Subcutaneous abdominal adipose tissue (tissue), 5 donors: ENCODE measurements at regions not wholly inside any gene's neighbourhood (a gene's known extent, or its start where the extent isn't known, plus 50 kb on each side); places are given as distances from the start of the nearest gene placed in this dataset.
"Not testable (repeated sequence)": the region's sequence is repeated elsewhere in the genome, so short reads cannot be mapped to it uniquely, and the experiment has no call there.

Source experiments
- H3K27ac ChIP-seq: one replicate; pipeline ENCODE4 v1.7.0; 2013; ENCODE audit warnings: low read depth, mild to moderate bottlenecking, inconsistent platforms, low read length, moderate library complexity
- H3K27me3 ChIP-seq, 5 donors: one replicate each; pipeline ENCODE4 v1.7.0; 2013; ENCODE audit warnings: low read length in 5 of 5, inconsistent platforms in 1 of 5; ENCODE audit not compliant: control insufficient read depth in 5 of 5, insufficient read depth in 4 of 5
- H3K36me3 ChIP-seq, 5 donors: one replicate each; pipeline ENCODE4 v1.7.0; 2013; ENCODE audit warnings: low read length in 5 of 5; ENCODE audit not compliant: control insufficient read depth in 5 of 5, insufficient read depth in 5 of 5
- H3K4me1 ChIP-seq, 5 donors: one replicate each; pipeline ENCODE4 v1.7.0; 2013; ENCODE audit warnings: low read length in 5 of 5, mild to moderate bottlenecking in 3 of 5, moderate library complexity in 1 of 5; ENCODE audit not compliant: control insufficient read depth in 5 of 5, insufficient read depth in 5 of 5
- H3K4me3 ChIP-seq, 5 donors: one replicate each; pipeline ENCODE4 v1.7.0; 2013; ENCODE audit warnings: low read length in 5 of 5, low read depth in 1 of 5
- H3K9ac ChIP-seq, 5 donors: one replicate each; pipeline ENCODE4 v1.7.0; 2013; ENCODE audit warnings: low read length in 5 of 5, mild to moderate bottlenecking in 4 of 5, moderate library complexity in 3 of 5
- H3K9me3 ChIP-seq, 5 donors: one replicate each; pipeline ENCODE4 v1.7.0; 2013; ENCODE audit warnings: low read length in 5 of 5; ENCODE audit not compliant: control insufficient read depth in 5 of 5
- donor health status: healthy.
- donor health status: healthy.
- donor health status: healthy.
- donor health status: healthy.
- donor health status: healthy.

GRCh38 chr2:41182961-41183360 is 731.1 kb upstream of the SLC8A1 start:
- no peak overlapping the region for H3K4me3 ChIP-seq
- H3K4me1 ChIP-seq = no peaks in the 10 kb centered on the region
- no peaks in the 10 kb centered on the region for H3K27me3 ChIP-seq
- no peak overlapping the region for H3K27ac ChIP-seq
- H3K36me3 ChIP-seq = no peaks in the 10 kb centered on the region
- no peak overlapping the region for H3K9ac ChIP-seq
- no peaks in the 10 kb centered on the region for H3K9me3 ChIP-seq

- no peaks in the 10 kb centered on the region for H3K4me1 ChIP-seq
- no peak overlapping the region for H3K27ac ChIP-seq
- H3K36me3 ChIP-seq = no peaks in the 10 kb centered on the region
- H3K9me3 ChIP-seq = no peaks in the 10 kb centered on the region
- no peak overlapping the region for H3K9ac ChIP-seq
- no peaks in the 10 kb centered on the region for H3K27me3 ChIP-seq
- no peak overlapping the region for H3K4me3 ChIP-seq
Observed at GRCh38 chr2:41187376-41188122, 735.7 kb upstream of the SLC8A1 start.

- Histone ChIP-seq H3K27me3 (no peaks in the 10 kb centered on the region), H3K9me3 (no peaks in the 10 kb centered on the region), H3K27ac (no peak overlapping the region), H3K4me3 (no peak overlapping the region), H3K9ac (no peak overlapping the region), H3K36me3 (no peaks in the 10 kb centered on the region), H3K4me1 (peaks cover 0 to 6% (median 0%) of the 10 kb centered on the region in 5 donors)
Observed at GRCh38 chr2:41194230-41194629, 742.3 kb upstream of the SLC8A1 start.

- H3K27ac ChIP-seq = no peak overlapping the region
- peaks cover 0 to 6% (median 0%) of the 10 kb centered on the region in 5 donors for H3K4me1 ChIP-seq
- no peak overlapping the region for H3K4me3 ChIP-seq
- no peaks in the 10 kb centered on the region for H3K36me3 ChIP-seq
- no peaks in the 10 kb centered on the region for H3K9me3 ChIP-seq
- H3K9ac ChIP-seq = no peak overlapping the region
- H3K27me3 ChIP-seq = no peaks in the 10 kb centered on the region
Observed at GRCh38 chr2:41197781-41198180, 745.9 kb upstream of the SLC8A1 start.

GRCh38 chr2:41199334-41199733 is 747.4 kb upstream of the SLC8A1 start:
- Histone ChIP-seq H3K9ac (no peak overlapping the region), H3K27ac (no peak overlapping the region), H3K27me3 (no peaks in the 10 kb centered on the region), H3K9me3 (no peaks in the 10 kb centered on the region), H3K4me3 (no peak overlapping the region), H3K4me1 (peaks cover 0 to 4% (median 0%) of the 10 kb centered on the region in 5 donors), H3K36me3 (no peaks in the 10 kb centered on the region)

- Histone ChIP-seq H3K4me1 (no peaks in the 10 kb centered on the region), H3K27ac (no peak overlapping the region), H3K4me3 (no peak overlapping the region), H3K27me3 (no peaks in the 10 kb centered on the region), H3K9me3 (no peaks in the 10 kb centered on the region), H3K9ac (no peak overlapping the region), H3K36me3 (no peaks in the 10 kb centered on the region)
Observed at GRCh38 chr2:41204315-41204714, 752.4 kb upstream of the SLC8A1 start.

GRCh38 chr2:41206004-41206403 is 754.1 kb upstream of the SLC8A1 start:
- no peaks in the 10 kb centered on the region for H3K9me3 ChIP-seq
- no peak overlapping the region for H3K27ac ChIP-seq

GRCh38 chr2:41207578-41207977 is 755.7 kb upstream of the SLC8A1 start:
- H3K36me3 ChIP-seq = no peaks in the 10 kb centered on the region
- no peaks in the 10 kb centered on the region for H3K27me3 ChIP-seq
- no peak overlapping the region for H3K4me3 ChIP-seq
- no peaks in the 10 kb centered on the region for H3K4me1 ChIP-seq
- no peaks in the 10 kb centered on the region for H3K9me3 ChIP-seq
- no peak overlapping the region for H3K9ac ChIP-seq
- H3K27ac ChIP-seq = no peak overlapping the region

More at GRCh38 chr2:41206004-41206403, 754.1 kb upstream of the SLC8A1 start:
- H3K9ac ChIP-seq = no peak overlapping the region
- H3K27me3 ChIP-seq = no peaks in the 10 kb centered on the region
- no peak overlapping the region for H3K4me3 ChIP-seq
- H3K36me3 ChIP-seq = no peaks in the 10 kb centered on the region
- no peaks in the 10 kb centered on the region for H3K4me1 ChIP-seq

GRCh38 chr2:41210030-41210429 is 758.1 kb upstream of the SLC8A1 start:
- H3K27ac ChIP-seq, H3K36me3 ChIP-seq, H3K9ac ChIP-seq, H3K9me3 ChIP-seq, H3K4me1 ChIP-seq, H3K27me3 ChIP-seq, H3K4me3 ChIP-seq: not testable (repeated sequence)

- Histone ChIP-seq H3K27me3 (no peaks in the 10 kb centered on the region), H3K4me1 (no peaks in the 10 kb centered on the region), H3K27ac (no peak overlapping the region), H3K4me3 (no peak overlapping the region), H3K36me3 (no peaks in the 10 kb centered on the region), H3K9me3 (no peaks in the 10 kb centered on the region), H3K9ac (no peak overlapping the region)
Observed at GRCh38 chr2:41216978-41217377, 765.1 kb upstream of the SLC8A1 start.
